Astrocyte of the hippocampus (primary cell): ENCODE measurements at regions not wholly inside any gene's neighbourhood (a gene's known extent, or its start where the extent isn't known, plus 50 kb on each side); places are given as distances from the start of the nearest gene placed in this dataset.
"Not testable (repeated sequence)": the region's sequence is repeated elsewhere in the genome, so short reads cannot be mapped to it uniquely, and the experiment has no call there.

Experiments
- DNase-seq: peaks from one replicate; pipeline ENCODE4 v3.0.0; 2011; ENCODE audit warnings: low read depth, low spot score

GRCh38 chr1:208709981-208710380, 465.8 kb upstream of the PLXNA2 start:
- no peak for DNase-seq

- no peak for DNase-seq
Measured at GRCh38 chr1:208714323-208714722, 470.1 kb upstream of the PLXNA2 start.

- DNase-seq: peak; percentile 68
Measured at GRCh38 chr1:208717525-208717924, 473.3 kb upstream of the PLXNA2 start.

- DNase-seq: no peak
Measured at GRCh38 chr1:208722592-208722991, 478.4 kb upstream of the PLXNA2 start.

GRCh38 chr1:208724079-208724478, 479.9 kb upstream of the PLXNA2 start:
- no peak for DNase-seq

- no peak for DNase-seq
Measured at GRCh38 chr1:208728815-208729214, 484.6 kb upstream of the PLXNA2 start.

- peak; percentile 56 for DNase-seq
Measured at GRCh38 chr1:208731981-208732821, 488.0 kb upstream of the PLXNA2 start.

- DNase-seq: no peak
Measured at GRCh38 chr1:208737161-208737560, 493.0 kb upstream of the PLXNA2 start.

GRCh38 chr1:208737922-208738321, 493.7 kb upstream of the PLXNA2 start:
- DNase-seq: no peak

GRCh38 chr1:208739636-208740035, 495.5 kb upstream of the PLXNA2 start:
- DNase-seq: not testable (repeated sequence)

- DNase-seq: peak; percentile 14
Measured at GRCh38 chr1:208741296-208741695, 497.1 kb upstream of the PLXNA2 start.

GRCh38 chr1:208743361-208743760, 499.2 kb upstream of the PLXNA2 start:
- no peak for DNase-seq

GRCh38 chr1:208747979-208748378, 503.8 kb upstream of the PLXNA2 start:
- no peak for DNase-seq

- no peak for DNase-seq
Measured at GRCh38 chr1:208748387-208749165, 504.4 kb upstream of the PLXNA2 start.

- no peak for DNase-seq
Measured at GRCh38 chr1:208756339-208756981, 512.3 kb upstream of the PLXNA2 start.

- no peak for DNase-seq
Measured at GRCh38 chr1:208757846-208758245, 513.7 kb upstream of the PLXNA2 start.

- DNase-seq: no peak
Measured at GRCh38 chr1:208759255-208759654, 515.1 kb upstream of the PLXNA2 start.

- DNase-seq: no peak
Measured at GRCh38 chr1:208763971-208764370, 519.8 kb upstream of the PLXNA2 start.

- DNase-seq: no peak
Measured at GRCh38 chr1:208766832-208767231, 522.6 kb upstream of the PLXNA2 start.

GRCh38 chr1:208767816-208768215, 523.6 kb upstream of the PLXNA2 start:
- DNase-seq: no peak

GRCh38 chr1:208772891-208773290, 528.7 kb upstream of the PLXNA2 start:
- no peak for DNase-seq

GRCh38 chr1:208775841-208776240, 531.7 kb upstream of the PLXNA2 start:
- no peak for DNase-seq
